Thymus (tissue), 11 donors: ENCODE measurements at regions not wholly inside any gene's neighbourhood (a gene's known extent, or its start where the extent isn't known, plus 50 kb on each side); places are given as distances from the start of the nearest gene placed in this dataset.

Experiments
- DNase-seq, 9 donors: peaks; one replicate each; pipeline ENCODE4 v3.0.0-alpha.2; 2013; ENCODE audit warnings: low spot score in 9 of 9, low read depth in 6 of 9, missing footprints in 1 of 9
- H3K27ac ChIP-seq, 2 donors: one replicate each; pipeline ENCODE4 v1.5.1; 2013; ENCODE audit warnings: control low read depth in 1 of 2, low read depth in 1 of 2, low read length in 1 of 2, mild to moderate bottlenecking in 1 of 2, moderate library complexity in 1 of 2
- H3K27me3 ChIP-seq, 2 donors: one replicate each; pipeline ENCODE4 v1.5.1; 2013; ENCODE audit warnings: low read length in 1 of 2; ENCODE audit not compliant: control insufficient read depth in 2 of 2, insufficient read depth in 1 of 2
- H3K36me3 ChIP-seq, 2 donors: one replicate each; pipeline ENCODE4 v1.5.1; 2013; ENCODE audit warnings: low read length in 1 of 2, mild to moderate bottlenecking in 1 of 2, moderate library complexity in 1 of 2; ENCODE audit not compliant: control insufficient read depth in 2 of 2, insufficient read depth in 2 of 2
- H3K4me1 ChIP-seq, 2 donors: one replicate each; pipeline ENCODE4 v1.5.1; 2013; ENCODE audit warnings: low read length in 2 of 2; ENCODE audit not compliant: control insufficient read depth in 2 of 2, insufficient read depth in 2 of 2
- H3K4me3 ChIP-seq, 2 donors: one replicate each; pipeline ENCODE4 v1.5.1; 2013; ENCODE audit warnings: low read length in 2 of 2, control low read depth in 1 of 2, mild to moderate bottlenecking in 1 of 2
- H3K9me3 ChIP-seq, 2 donors: one replicate each; pipeline ENCODE4 v1.5.1; 2013; ENCODE audit warnings: low read length in 1 of 2, mild to moderate bottlenecking in 1 of 2; ENCODE audit not compliant: control insufficient read depth in 2 of 2, insufficient read depth in 1 of 2
- WGBS: extraction: QIAGEN DNeasy Blood & Tissue Kit; methylation state at CpG from one replicate; pipeline ENCODE4 v1.1.7; 2013; 5-methylcytosine and 5-hydroxymethylcytosine counted together
- donor health status: healthy.

GRCh38 chr1:80171631-80172030 is 1165.1 kb upstream of the ADGRL4 start:
- WGBS = 89% methylated on average over 4 of the region's 4 CpGs
- Histone ChIP-seq H3K27me3 (no peaks in the 10 kb centered on the region), H3K4me1 (no peaks in the 10 kb centered on the region), H3K27ac (no peak overlapping the region), H3K36me3 (no peaks in the 10 kb centered on the region), H3K4me3 (no peak overlapping the region), H3K9me3 (no peaks in the 10 kb centered on the region)
- no peak for DNase-seq

- Histone ChIP-seq H3K36me3 (no peaks in the 10 kb centered on the region), H3K4me3 (no peak overlapping the region), H3K27me3 (no peaks in the 10 kb centered on the region), H3K27ac (no peak overlapping the region), H3K4me1 (no peaks in the 10 kb centered on the region), H3K9me3 (no peaks in the 10 kb centered on the region)
- 74% methylated on average over 1 of the region's 1 CpG for WGBS
- no peak for DNase-seq
Measured at GRCh38 chr1:80170811-80171485, 1164.4 kb upstream of the ADGRL4 start.

GRCh38 chr1:80164150-80164549 is 1157.6 kb upstream of the ADGRL4 start:
- no peak for DNase-seq
- Histone ChIP-seq H3K27ac (no peak overlapping the region), H3K9me3 (no peaks in the 10 kb centered on the region), H3K36me3 (no peaks in the 10 kb centered on the region), H3K4me1 (no peaks in the 10 kb centered on the region), H3K27me3 (no peaks in the 10 kb centered on the region), H3K4me3 (no peak overlapping the region)

GRCh38 chr1:80163686-80164085 is 1157.2 kb upstream of the ADGRL4 start:
- H3K4me1 ChIP-seq = no peaks in the 10 kb centered on the region
- H3K27ac ChIP-seq = no peak overlapping the region
- no peaks in the 10 kb centered on the region for H3K9me3 ChIP-seq
- 95% methylated on average over 6 of the region's 6 CpGs for whole genome bisulfite sequencing
- no peak overlapping the region for H3K4me3 ChIP-seq
- no peaks in the 10 kb centered on the region for H3K36me3 ChIP-seq
- DNase-seq = no peak
- no peaks in the 10 kb centered on the region for H3K27me3 ChIP-seq

GRCh38 chr1:80158771-80159170 is 1152.2 kb upstream of the ADGRL4 start:
- peaks cover 0 to 5% of the 10 kb centered on the region in 2 donors for H3K9me3 ChIP-seq
- no peak for DNase-seq
- 96% methylated on average over 2 of the region's 2 CpGs for WGBS
- H3K27ac ChIP-seq = no peak overlapping the region
- H3K27me3 ChIP-seq = no peaks in the 10 kb centered on the region
- H3K4me3 ChIP-seq = no peak overlapping the region
- no peaks in the 10 kb centered on the region for H3K36me3 ChIP-seq
- no peaks in the 10 kb centered on the region for H3K4me1 ChIP-seq

- H3K36me3 ChIP-seq = no peaks in the 10 kb centered on the region
- no peak overlapping the region for H3K4me3 ChIP-seq
- no peaks in the 10 kb centered on the region for H3K27me3 ChIP-seq
- no peaks in the 10 kb centered on the region for H3K4me1 ChIP-seq
- WGBS = 90% methylated on average over 4 of the region's 4 CpGs
- H3K9me3 ChIP-seq = peaks cover 0 to 9% of the 10 kb centered on the region in 2 donors
- no peak for DNase-seq
- H3K27ac ChIP-seq = no peak overlapping the region
Measured at GRCh38 chr1:80158266-80158665, 1151.7 kb upstream of the ADGRL4 start.

- no peaks in the 10 kb centered on the region for H3K4me1 ChIP-seq
- no peaks in the 10 kb centered on the region for H3K36me3 ChIP-seq
- H3K27ac ChIP-seq = no peak overlapping the region
- H3K4me3 ChIP-seq = no peak overlapping the region
- WGBS = 61% methylated on average over 2 of the region's 2 CpGs
- no peak for DNase-seq
- H3K27me3 ChIP-seq = no peaks in the 10 kb centered on the region
- peaks cover 0 to 9% of the 10 kb centered on the region in 2 donors for H3K9me3 ChIP-seq
Measured at GRCh38 chr1:80155371-80155770, 1148.8 kb upstream of the ADGRL4 start.

GRCh38 chr1:80154176-80154575 is 1147.6 kb upstream of the ADGRL4 start:
- no peak overlapping the region for H3K4me3 ChIP-seq
- H3K9me3 ChIP-seq = peaks cover 0 to 9% of the 10 kb centered on the region in 2 donors
- no peaks in the 10 kb centered on the region for H3K36me3 ChIP-seq
- H3K27me3 ChIP-seq = no peaks in the 10 kb centered on the region
- DNase-seq = no peak
- no peak overlapping the region for H3K27ac ChIP-seq
- H3K4me1 ChIP-seq = no peaks in the 10 kb centered on the region
- WGBS = 95% methylated on average over 5 of the region's 5 CpGs

- Histone ChIP-seq H3K4me3 (no peak overlapping the region), H3K4me1 (no peaks in the 10 kb centered on the region), H3K27me3 (no peaks in the 10 kb centered on the region), H3K36me3 (no peaks in the 10 kb centered on the region), H3K27ac (no peak overlapping the region), H3K9me3 (peaks cover 0 to 9% of the 10 kb centered on the region in 2 donors)
- no peak for DNase-seq
- 97% methylated on average over 4 of the region's 4 CpGs for WGBS
Measured at GRCh38 chr1:80153762-80154161, 1147.2 kb upstream of the ADGRL4 start.
